NK-92 (cell line): ENCODE measurements at regions not wholly inside any gene's neighbourhood (a gene's known extent, or its start where the extent isn't known, plus 50 kb on each side); places are given as distances from the start of the nearest gene placed in this dataset.

Source experiments
- DNase-seq: peaks from one replicate; lab custom pipeline; 2025; ENCODE audit not compliant: unreplicated experiment; lab: John Stamatoyannopoulos, UW

GRCh38 chr9:99735041-99735440, 86.6 kb upstream of the NR4A3 start:
- DNase-seq, result no peak

GRCh38 chr9:99736291-99736690, 85.4 kb upstream of the NR4A3 start:
- DNase-seq, result no peak

GRCh38 chr9:99737649-99738048, 84.0 kb upstream of the NR4A3 start:
- DNase-seq, result no peak

GRCh38 chr9:99743006-99743405, 78.7 kb upstream of the NR4A3 start:
- no peak for DNase-seq

GRCh38 chr9:99743455-99743854, 78.2 kb upstream of the NR4A3 start:
- DNase-seq, result no peak

- no peak for DNase-seq
Observed at GRCh38 chr9:99744132-99744531, 77.6 kb upstream of the NR4A3 start.

GRCh38 chr9:99745085-99745484, 76.6 kb upstream of the NR4A3 start:
- DNase-seq, result no peak

GRCh38 chr9:99746406-99746805, 75.3 kb upstream of the NR4A3 start:
- DNase-seq, result no peak

- no peak for DNase-seq
Observed at GRCh38 chr9:99748266-99748665, 73.4 kb upstream of the NR4A3 start.

- no peak for DNase-seq
Observed at GRCh38 chr9:99748676-99749075, 73.0 kb upstream of the NR4A3 start.

GRCh38 chr9:99749641-99750040, 72.0 kb upstream of the NR4A3 start:
- DNase-seq, result no peak

- DNase-seq, result no peak
Observed at GRCh38 chr9:99750526-99750925, 71.2 kb upstream of the NR4A3 start.

- no peak for DNase-seq
Observed at GRCh38 chr9:99752417-99753109, 69.1 kb upstream of the NR4A3 start.

- no peak for DNase-seq
Observed at GRCh38 chr9:99753436-99753835, 68.2 kb upstream of the NR4A3 start.

GRCh38 chr9:99760421-99760820, 61.3 kb upstream of the NR4A3 start:
- DNase-seq, result no peak

GRCh38 chr9:99762470-99762869, 59.2 kb upstream of the NR4A3 start:
- no peak for DNase-seq
